SU-DHL-6 (cell line): ENCODE measurements at regions not wholly inside any gene's neighbourhood (a gene's known extent, or its start where the extent isn't known, plus 50 kb on each side); places are given as distances from the start of the nearest gene placed in this dataset.

Experiments used
- H2AFZ ChIP-seq: fragments of 200-600 bp; sonication (generic); 2 replicates; pipeline ENCODE4 v1.6.1; 2014; ENCODE audit warnings: low read depth, mild to moderate bottlenecking, moderate library complexity, mixed read lengths, antibody characterized with exemption, low read length; ENCODE audit not compliant: severe bottlenecking
- H3F3A ChIP-seq: fragments of 200-600 bp; shearing (Covaris generic); 2 replicates; pipeline ENCODE4 v1.6.0; 2016; ENCODE audit warnings: antibody characterized with exemption, mild to moderate bottlenecking; ENCODE audit not compliant: insufficient read depth
- H3K27ac ChIP-seq: fragments of 200-600 bp; sonication (generic); 2 replicates; pipeline ENCODE4 v1.5.1; 2016; ENCODE audit warnings: low read depth, mild to moderate bottlenecking, low read length, moderate library complexity, mixed read lengths
- H3K27me3 ChIP-seq: fragments of 200-600 bp; sonication (generic), shearing (Covaris generic); 2 replicates; pipeline ENCODE4 v1.6.0; 2014; ENCODE audit warnings: mild to moderate bottlenecking, low read length
- H3K36me3 ChIP-seq: fragments of 200-600 bp; sonication (generic); 2 replicates; pipeline ENCODE4 v1.6.1; 2014; ENCODE audit warnings: mild to moderate bottlenecking, low read length, mixed read lengths
- H3K4me2 ChIP-seq: fragments of 300-600, 200-600 bp; shearing (Covaris generic), sonication (generic); 2 replicates; pipeline ENCODE4 v1.6.0; 2014; ENCODE audit warnings: low read length, low read depth, mild to moderate bottlenecking; ENCODE audit not compliant: poor library complexity, severe bottlenecking
- H3K4me3 ChIP-seq: fragments of 200-600 bp; sonication (generic); 2 replicates; pipeline ENCODE4 v1.5.1; 2014; ENCODE audit warnings: antibody characterized with exemption, low read length, mild to moderate bottlenecking, mixed read lengths; ENCODE audit not compliant: insufficient read depth, poor library complexity, severe bottlenecking
- H3K79me2 ChIP-seq: fragments of 200-600 bp; sonication (generic); 2 replicates; pipeline ENCODE4 v1.6.1; 2014; ENCODE audit warnings: mild to moderate bottlenecking, low read length, moderate library complexity; ENCODE audit not compliant: insufficient read depth
- H3K9ac ChIP-seq: fragments of 200-600 bp; sonication (generic); 2 replicates; pipeline ENCODE4 v1.7.0; 2014; ENCODE audit warnings: mild to moderate bottlenecking, low read length
- H3K9me2 ChIP-seq: fragments of 200-600 bp; sonication (generic); replicated peaks from 2 replicates; pipeline ENCODE4 v1.6.1; 2014; ENCODE audit warnings: low read length; ENCODE audit not compliant: insufficient read depth
- H3K9me3 ChIP-seq: fragments of 200-600 bp; sonication (generic); 2 replicates; pipeline ENCODE4 v1.6.1; 2014; ENCODE audit warnings: low read length, mixed read lengths; ENCODE audit not compliant: insufficient read depth
- H4K20me1 ChIP-seq: fragments of 200-600 bp; sonication (generic); 2 replicates; pipeline ENCODE4 v1.6.1; 2014; ENCODE audit warnings: low read depth, mild to moderate bottlenecking, antibody characterized with exemption, low read length, moderate library complexity, mixed read lengths
- EZH2phosphoT487 ChIP-seq: fragments of 200-600 bp; sonication (generic), shearing (Covaris generic); conservative IDR thresholded peaks from 2 replicates; pipeline ENCODE4 v1.6.1; 2018; ENCODE audit warnings: mild to moderate bottlenecking, antibody characterized with exemption, low read length, moderate library complexity, mixed read lengths
- TF ChIP-seq, protein P1 (sequence below): fragments of 200-600 bp; sonication (generic); IDR thresholded peaks from one replicate; pipeline ENCODE4 v1.5.1; 2017; ENCODE audit warnings: antibody characterized with exemption, mild to moderate bottlenecking, low read length, moderate library complexity; ENCODE audit not compliant: insufficient read depth, poor library complexity, severe bottlenecking

- H3K36me3 ChIP-seq = no peaks in the 10 kb centered on the region
- H3K9me2 ChIP-seq = no peaks in the 10 kb centered on the region
- H3K27me3 ChIP-seq = no peaks in the 10 kb centered on the region
- H2AFZ ChIP-seq = no peak overlapping the region
- no peaks in the 10 kb centered on the region for H3F3A ChIP-seq
- no peak overlapping the region for H3K4me3 ChIP-seq
- H3K4me2 ChIP-seq = no peak overlapping the region
- no peaks in the 10 kb centered on the region for H4K20me1 ChIP-seq
- TF ChIP-seq, protein P1, sequence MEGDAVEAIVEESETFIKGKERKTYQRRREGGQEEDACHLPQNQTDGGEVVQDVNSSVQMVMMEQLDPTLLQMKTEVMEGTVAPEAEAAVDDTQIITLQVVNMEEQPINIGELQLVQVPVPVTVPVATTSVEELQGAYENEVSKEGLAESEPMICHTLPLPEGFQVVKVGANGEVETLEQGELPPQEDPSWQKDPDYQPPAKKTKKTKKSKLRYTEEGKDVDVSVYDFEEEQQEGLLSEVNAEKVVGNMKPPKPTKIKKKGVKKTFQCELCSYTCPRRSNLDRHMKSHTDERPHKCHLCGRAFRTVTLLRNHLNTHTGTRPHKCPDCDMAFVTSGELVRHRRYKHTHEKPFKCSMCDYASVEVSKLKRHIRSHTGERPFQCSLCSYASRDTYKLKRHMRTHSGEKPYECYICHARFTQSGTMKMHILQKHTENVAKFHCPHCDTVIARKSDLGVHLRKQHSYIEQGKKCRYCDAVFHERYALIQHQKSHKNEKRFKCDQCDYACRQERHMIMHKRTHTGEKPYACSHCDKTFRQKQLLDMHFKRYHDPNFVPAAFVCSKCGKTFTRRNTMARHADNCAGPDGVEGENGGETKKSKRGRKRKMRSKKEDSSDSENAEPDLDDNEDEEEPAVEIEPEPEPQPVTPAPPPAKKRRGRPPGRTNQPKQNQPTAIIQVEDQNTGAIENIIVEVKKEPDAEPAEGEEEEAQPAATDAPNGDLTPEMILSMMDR = no peak
- no peak for TF ChIP-seq EZH2phosphoT487
- no peak overlapping the region for H3K9ac ChIP-seq
- no peaks in the 10 kb centered on the region for H3K79me2 ChIP-seq
- H3K9me3 ChIP-seq = no peaks in the 10 kb centered on the region
- no peak overlapping the region for H3K27ac ChIP-seq
Measured at GRCh38 chr3:167188592-167188991, 191.5 kb downstream of the ZBBX start.

DNA sequence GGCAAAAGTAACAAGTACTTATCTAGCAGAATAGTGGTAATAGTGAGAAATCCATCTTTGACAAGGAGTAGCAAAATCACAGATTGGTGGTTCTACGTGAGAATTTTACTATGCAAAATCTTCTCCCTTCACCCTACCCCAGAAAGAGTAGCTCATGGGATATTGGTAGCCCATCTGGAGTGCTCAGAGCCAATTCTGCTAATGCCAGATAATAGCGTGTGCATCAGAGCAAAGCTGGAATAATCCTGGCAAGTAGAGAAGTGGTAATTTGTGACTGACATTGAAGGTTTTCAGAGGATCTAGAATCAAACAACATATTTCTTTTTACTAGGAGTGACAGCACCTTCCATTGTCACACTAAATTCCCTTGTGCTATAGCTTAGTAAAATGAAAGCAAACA lies 192.9 kb downstream of the ZBBX start:
- no peak overlapping the region for H3K4me3 ChIP-seq
- no peaks in the 10 kb centered on the region for H3K27me3 ChIP-seq
- no peak overlapping the region for H3K27ac ChIP-seq
- no peaks in the 10 kb centered on the region for H3K36me3 ChIP-seq
- no peaks in the 10 kb centered on the region for H3F3A ChIP-seq
- H3K9me2 ChIP-seq = no peaks in the 10 kb centered on the region
- H3K9ac ChIP-seq = no peak overlapping the region
- no peak for TF ChIP-seq EZH2phosphoT487
- TF ChIP-seq, protein P1 = no peak
- no peak overlapping the region for H3K4me2 ChIP-seq
- no peak overlapping the region for H2AFZ ChIP-seq
- no peaks in the 10 kb centered on the region for H3K79me2 ChIP-seq
- H4K20me1 ChIP-seq = no peaks in the 10 kb centered on the region
- no peaks in the 10 kb centered on the region for H3K9me3 ChIP-seq

DNA sequence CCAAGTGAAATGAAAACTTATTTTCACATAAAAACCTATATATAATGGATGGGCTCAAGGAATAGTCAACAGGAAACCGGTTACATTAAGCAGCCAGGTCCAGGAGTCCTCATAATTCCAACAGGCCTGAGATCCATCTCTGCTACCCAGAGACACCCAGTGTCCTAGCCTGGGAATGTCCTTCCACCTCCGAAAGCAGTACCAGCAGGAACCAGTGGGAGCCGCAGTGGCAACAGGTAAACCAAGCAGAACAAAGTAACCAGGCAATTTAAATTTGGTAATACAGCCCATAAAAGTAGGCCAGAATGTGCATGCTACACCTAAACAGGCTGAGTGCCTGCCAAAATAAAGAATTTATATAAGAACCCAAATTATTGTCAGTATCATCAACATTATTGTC lies 195.6 kb downstream of the ZBBX start:
- TF ChIP-seq, protein P1 = no peak
- no peak for TF ChIP-seq EZH2phosphoT487
- no peaks in the 10 kb centered on the region for H3K9me2 ChIP-seq
- H3K79me2 ChIP-seq = no peaks in the 10 kb centered on the region
- no peak overlapping the region for H3K4me3 ChIP-seq
- H3K27me3 ChIP-seq = no peaks in the 10 kb centered on the region
- no peaks in the 10 kb centered on the region for H3F3A ChIP-seq
- no peak overlapping the region for H2AFZ ChIP-seq
- H3K27ac ChIP-seq = no peak overlapping the region
- no peak overlapping the region for H3K4me2 ChIP-seq
- H4K20me1 ChIP-seq = no peaks in the 10 kb centered on the region
- no peak overlapping the region for H3K9ac ChIP-seq
- H3K9me3 ChIP-seq = no peaks in the 10 kb centered on the region
- no peaks in the 10 kb centered on the region for H3K36me3 ChIP-seq
